Psoas muscle (tissue), 7 donors: ENCODE measurements at regions not wholly inside any gene's neighbourhood (a gene's known extent, or its start where the extent isn't known, plus 50 kb on each side); places are given as distances from the start of the nearest gene placed in this dataset.

Source experiments
- ATAC-seq, 4 donors: fragments of 200-7000 bp; cut with Tn5 transposase; one replicate each; pipeline ENCODE4 v1.9.1; 2020; ENCODE audit warnings: moderate library complexity in 3 of 4, mild to moderate bottlenecking in 2 of 4
- DNase-seq, 2 donors: peaks; one replicate each; pipeline ENCODE4 v3.0.0-alpha.2; 2020
- H3K27ac ChIP-seq: fragments of 200-600 bp; one replicate; pipeline ENCODE4 v1.8.0; 2022
- H3K27me3 ChIP-seq, 3 donors: fragments of 200-600 bp in 1 of 3; one replicate each; pipeline versions ENCODE4 v1.6.1 to v1.8.0; 2013 to 2022; ENCODE audit warnings: low read length in 2 of 3, mild to moderate bottlenecking in 2 of 3, moderate library complexity in 1 of 3; ENCODE audit not compliant: insufficient read depth in 3 of 3
- H3K36me3 ChIP-seq, 2 donors: fragments of 200-600 bp in 1 of 2; one replicate each; pipeline versions ENCODE4 v1.6.1 to v1.8.0; 2013 to 2022; ENCODE audit warnings: low read depth in 1 of 2, mild to moderate bottlenecking in 1 of 2, moderate library complexity in 1 of 2; ENCODE audit not compliant: insufficient read depth in 1 of 2
- H3K4me1 ChIP-seq: fragments of 200-600 bp; one replicate; pipeline ENCODE4 v1.8.0; 2022
- H3K4me3 ChIP-seq: fragments of 200-600 bp; one replicate; pipeline ENCODE4 v1.8.0; 2022; ENCODE audit warnings: mild to moderate bottlenecking
- H3K9me3 ChIP-seq: fragments of 200-600 bp; one replicate; pipeline ENCODE4 v1.8.0; 2022
- CTCF ChIP-seq: fragments of 200-600 bp; IDR thresholded peaks from one replicate; pipeline ENCODE4 v1.8.0; 2022; ENCODE audit warnings: antibody characterized with exemption
- WGBS, 3 donors: extraction: QIAGEN DNeasy Blood & Tissue Kit; methylation state at CpG; one replicate each; pipeline versions ENCODE4 v1.1.6 to v1.1.7; 2013; 5-methylcytosine and 5-hydroxymethylcytosine counted together
- intact Hi-C, 2 donors: fragments of 100-400 bp; cut with DNase I; formaldehyde crosslinking; loops; one replicate each; pipeline versions ENCODE4 v1.11.0 to v1.14.2; 2022
- donor health status: healthy with polysubstance abuse.
- donor health status: DM: no; HTN: no; CAD: no; lungs with moderate emphysema.
- donor health status: Bipolar disorder and iron deficiency.
- donor health status: healthy.
- donor health status: DM: yes; HTN: yes; CAD: no.
- donor health status: DM: no; HTN: no; CAD: no.
- donor health status: DM: yes; HTN: yes; CAD: no.

GRCh38 chr20:56094228-56094627 lies 88.9 kb upstream of the CBLN4 start:
- Histone ChIP-seq H3K4me3 (no peak overlapping the region), H3K4me1 (no peaks in the 10 kb centered on the region), H3K27ac (no peak overlapping the region), H3K36me3 (no peaks in the 10 kb centered on the region), H3K9me3 (no peaks in the 10 kb centered on the region), H3K27me3 (no peaks in the 10 kb centered on the region)
- no peak for ATAC-seq
- intact Hi-C loops = no loop called here
- WGBS, 3 donors = 65 to 70% (median 66%) methylated on average over 5 of the region's 5 CpGs
- no peak for TF ChIP-seq CTCF
- DNase-seq = no peak

- Histone ChIP-seq H3K27ac (no peak overlapping the region), H3K9me3 (no peaks in the 10 kb centered on the region), H3K27me3 (no peaks in the 10 kb centered on the region), H3K4me1 (no peaks in the 10 kb centered on the region), H3K4me3 (no peak overlapping the region), H3K36me3 (no peaks in the 10 kb centered on the region)
- TF ChIP-seq CTCF = no peak
- ATAC-seq (no peak), DNase-seq (no peak)
- intact Hi-C loops = no loop called here
- 0 to 27% (median 17%) methylated on average over 1 of the region's 1 CpG for WGBS, 3 donors
Observed at GRCh38 chr20:56098981-56099500, 93.7 kb upstream of the CBLN4 start.

GRCh38 chr20:56111961-56112730 lies 106.8 kb upstream of the CBLN4 start:
- no peaks in the 10 kb centered on the region for H3K27me3 ChIP-seq
- intact Hi-C loops = no loop called here
- peaks cover 4% of the 10 kb centered on the region for H3K9me3 ChIP-seq
- no peak overlapping the region for H3K4me3 ChIP-seq
- H3K36me3 ChIP-seq = no peaks in the 10 kb centered on the region
- no peaks in the 10 kb centered on the region for H3K4me1 ChIP-seq
- no peak overlapping the region for H3K27ac ChIP-seq
- no peak for DNase-seq
- 76 to 81% (median 79%) methylated on average over 9 of the region's 9 CpGs for WGBS, 3 donors
- no peak for TF ChIP-seq CTCF
- ATAC-seq = no peak

GRCh38 chr20:56117350-56117749 lies 112.0 kb upstream of the CBLN4 start:
- ATAC-seq (no peak), DNase-seq (no peak)
- no peak overlapping the region for H3K27ac ChIP-seq
- no peak for TF ChIP-seq CTCF
- no peaks in the 10 kb centered on the region for H3K9me3 ChIP-seq
- no peak overlapping the region for H3K4me3 ChIP-seq
- H3K27me3 ChIP-seq = no peaks in the 10 kb centered on the region
- no peaks in the 10 kb centered on the region for H3K36me3 ChIP-seq
- WGBS, 3 donors = 81 to 87% (median 84%) methylated on average over 6 of the region's 6 CpGs
- intact Hi-C loops = no loop called here
- H3K4me1 ChIP-seq = no peaks in the 10 kb centered on the region

GRCh38 chr20:56121850-56122249 lies 116.5 kb upstream of the CBLN4 start:
- intact Hi-C loops = no loop called here
- 39 to 51% (median 48%) methylated on average over 1 of the region's 1 CpG for WGBS, 3 donors
- Histone ChIP-seq H3K36me3 (no peaks in the 10 kb centered on the region), H3K9me3 (no peaks in the 10 kb centered on the region), H3K4me1 (no peaks in the 10 kb centered on the region), H3K27ac (no peak overlapping the region), H3K27me3 (no peaks in the 10 kb centered on the region), H3K4me3 (no peak overlapping the region)
- ATAC-seq = no peak
- no peak for DNase-seq
- TF ChIP-seq CTCF = no peak
